Muscle of leg (tissue), 3 donors: ENCODE measurements at regions not wholly inside any gene's neighbourhood (a gene's known extent, or its start where the extent isn't known, plus 50 kb on each side); places are given as distances from the start of the nearest gene placed in this dataset.
A peak's percentile ranks its signal among the peaks of the same experiment; 100 is the strongest.

Experiments
- DNase-seq: peaks from one replicate; pipeline ENCODE4 v3.0.0; 2013
- H3K27ac ChIP-seq: one replicate; pipeline ENCODE4 v1.5.1; 2013; ENCODE audit warnings: mild to moderate bottlenecking, low read length, control low read depth
- H3K27me3 ChIP-seq: one replicate; pipeline ENCODE4 v1.6.1; 2013; ENCODE audit warnings: low read length; ENCODE audit not compliant: control insufficient read depth, insufficient read depth
- H3K36me3 ChIP-seq: one replicate; pipeline ENCODE4 v1.6.1; 2013; ENCODE audit warnings: low read length; ENCODE audit not compliant: control insufficient read depth, insufficient read depth
- H3K4me1 ChIP-seq: one replicate; pipeline ENCODE4 v1.6.1; 2013; ENCODE audit warnings: low read length; ENCODE audit not compliant: control insufficient read depth, insufficient read depth
- H3K4me3 ChIP-seq: one replicate; pipeline ENCODE4 v1.5.1; 2013; ENCODE audit warnings: low read length, control low read depth
- H3K9me3 ChIP-seq: replicated peaks from 2 replicates; pipeline ENCODE4 v1.6.1; 2013; ENCODE audit warnings: low read depth, low read length; ENCODE audit not compliant: control insufficient read depth
- WGBS: methylation state at CpG from one replicate; pipeline ENCODE4 v1.1.5; 2013; ENCODE audit warnings: missing lambda C conversion rate; ENCODE audit not compliant: insufficient coverage; 5-methylcytosine and 5-hydroxymethylcytosine counted together

- DNase-seq: peak; percentile 0
- Histone ChIP-seq H3K36me3 (no peaks in the 10 kb centered on the region), H3K4me1 (no peaks in the 10 kb centered on the region), H3K4me3 (no peak overlapping the region), H3K27ac (no peak overlapping the region), H3K27me3 (no peaks in the 10 kb centered on the region), H3K9me3 (no peaks in the 10 kb centered on the region)
- WGBS: no CpG with 5 or more reads among the region's 4 CpGs
Observed at GRCh38 chr10:108523016-108523800, 1358.7 kb upstream of the SORCS1 start.

DNA sequence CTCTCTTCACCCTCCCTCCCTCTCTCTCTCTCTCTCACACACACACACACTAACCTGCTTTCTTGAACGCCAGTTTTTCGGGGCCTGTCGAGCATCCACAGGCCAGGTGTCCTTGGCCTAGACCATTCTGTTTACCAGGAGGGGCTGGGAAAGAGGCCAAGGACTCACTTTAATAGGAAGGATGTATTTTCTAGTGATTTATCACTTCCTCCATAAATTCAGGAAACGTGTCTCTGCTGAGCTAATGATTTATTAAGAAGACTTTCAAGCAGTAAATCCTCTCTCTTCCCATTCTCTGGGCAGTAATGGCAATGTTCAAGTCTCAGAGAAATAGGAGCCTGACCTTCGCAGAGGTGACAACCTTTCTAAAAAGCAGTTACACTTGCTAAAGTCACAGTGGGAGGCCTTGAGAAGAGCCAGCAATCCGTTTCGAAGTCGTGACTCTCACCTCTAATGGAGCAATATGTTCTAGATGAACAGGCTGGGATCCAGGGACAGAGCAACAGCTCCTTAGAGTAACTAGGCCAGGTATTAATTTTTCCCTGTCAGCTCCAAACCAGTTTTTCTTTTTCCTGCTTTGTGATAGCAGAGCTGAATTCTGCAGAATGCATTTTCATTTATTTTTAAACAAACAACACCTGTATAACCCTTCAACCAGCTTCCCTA lies 1357.5 kb upstream of the SORCS1 start:
- Histone ChIP-seq H3K4me3 (no peak overlapping the region), H3K36me3 (no peaks in the 10 kb centered on the region), H3K27ac (no peak overlapping the region), H3K27me3 (no peaks in the 10 kb centered on the region), H3K9me3 (no peaks in the 10 kb centered on the region), H3K4me1 (no peaks in the 10 kb centered on the region)
- 0% methylated on average over 3 of the region's 8 CpGs for WGBS
- no peak for DNase-seq

DNA sequence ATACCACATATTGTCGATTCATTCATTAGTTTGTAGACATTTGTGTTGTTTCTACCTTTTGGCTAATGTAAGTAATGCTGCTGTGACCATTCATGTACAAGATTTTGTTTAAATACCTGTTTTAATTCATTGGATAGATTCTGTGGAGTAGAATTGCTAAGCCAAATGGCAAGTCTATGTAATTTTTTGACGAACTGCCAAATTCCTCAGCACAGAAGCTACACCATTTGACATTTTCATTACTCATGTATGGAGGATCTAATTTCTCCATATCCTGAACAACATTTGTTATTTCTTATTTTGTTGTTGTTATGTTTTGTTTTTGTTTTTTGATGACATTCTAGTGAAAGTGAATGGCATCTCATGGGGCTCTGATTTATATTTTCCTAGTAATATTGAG lies 1351.3 kb upstream of the SORCS1 start:
- Histone ChIP-seq H3K27ac (no peak overlapping the region), H3K4me1 (no peaks in the 10 kb centered on the region), H3K27me3 (no peaks in the 10 kb centered on the region), H3K36me3 (no peaks in the 10 kb centered on the region), H3K9me3 (no peaks in the 10 kb centered on the region), H3K4me3 (no peak overlapping the region)
- peak; percentile 1 for DNase-seq
- no CpG with 5 or more reads among the region's 2 CpGs for WGBS

GRCh38 chr10:108500396-108500795 lies 1335.9 kb upstream of the SORCS1 start:
- no peaks in the 10 kb centered on the region for H3K4me1 ChIP-seq
- DNase-seq: no peak
- WGBS: 80% methylated on average over 1 of the region's 3 CpGs

DNA sequence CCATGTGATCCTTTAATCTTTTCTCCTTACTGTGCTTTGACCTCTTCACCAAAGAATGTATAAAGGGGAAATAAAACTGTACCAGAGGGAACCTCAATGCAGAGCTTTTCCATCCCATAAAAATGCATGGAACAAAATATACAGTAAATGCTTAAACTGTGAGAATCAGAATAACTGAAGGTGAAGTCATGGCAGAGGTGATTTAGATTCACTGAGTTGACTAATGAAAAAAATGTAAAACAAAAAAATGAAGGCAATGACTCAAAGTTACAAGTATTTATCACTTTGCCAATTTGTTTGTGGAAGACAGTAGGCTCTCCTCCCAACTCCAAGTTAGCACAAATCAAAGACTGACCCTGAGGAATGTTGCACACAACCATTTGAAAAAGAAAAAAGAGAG lies 1331.6 kb upstream of the SORCS1 start:
- DNase-seq: no peak
- H3K4me3 ChIP-seq: no peak overlapping the region

More at GRCh38 chr10:108500396-108500795, 1335.9 kb upstream of the SORCS1 start:
- H3K36me3 ChIP-seq: no peaks in the 10 kb centered on the region
- H3K27ac ChIP-seq: no peak overlapping the region
- peaks cover 10% of the 10 kb centered on the region for H3K9me3 ChIP-seq
- no peaks in the 10 kb centered on the region for H3K27me3 ChIP-seq
- no peak overlapping the region for H3K4me3 ChIP-seq

DNA sequence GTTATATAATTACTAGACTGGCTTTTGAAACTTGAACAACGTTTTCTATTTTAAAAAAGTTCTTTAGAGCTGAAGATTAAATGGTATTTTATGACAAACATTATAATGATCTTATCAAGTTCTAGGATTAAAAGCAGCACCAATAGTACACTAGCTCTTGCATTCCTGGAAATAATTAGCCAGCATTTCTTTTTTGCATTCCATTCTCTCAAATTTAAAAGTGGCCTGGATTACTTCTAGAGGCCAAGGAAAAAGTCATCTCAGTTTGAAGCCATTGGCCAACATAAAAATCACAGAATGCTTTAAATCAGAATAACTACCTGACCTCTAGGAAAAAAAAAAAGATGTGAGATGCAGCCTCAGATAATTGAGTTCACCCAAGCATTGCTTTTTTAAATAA lies 1326.4 kb upstream of the SORCS1 start:
- H3K27ac ChIP-seq: no peak overlapping the region
- no peaks in the 10 kb centered on the region for H3K27me3 ChIP-seq
- DNase-seq: no peak
- H3K36me3 ChIP-seq: no peaks in the 10 kb centered on the region
- no peak overlapping the region for H3K4me3 ChIP-seq
- H3K9me3 ChIP-seq: no peaks in the 10 kb centered on the region
- WGBS: no CpG with 5 or more reads among the region's 1 CpG
- H3K4me1 ChIP-seq: no peaks in the 10 kb centered on the region

More for the DNA sequence above, 1331.6 kb upstream of the SORCS1 start:
- H3K4me1 ChIP-seq: no peaks in the 10 kb centered on the region
- no peaks in the 10 kb centered on the region for H3K36me3 ChIP-seq
- H3K27ac ChIP-seq: no peak overlapping the region
- peaks cover 2% of the 10 kb centered on the region for H3K9me3 ChIP-seq
- no peaks in the 10 kb centered on the region for H3K27me3 ChIP-seq

- no peak overlapping the region for H3K4me3 ChIP-seq
- H3K36me3 ChIP-seq: no peaks in the 10 kb centered on the region
Observed at GRCh38 chr10:108471420-108471819, 1306.9 kb upstream of the SORCS1 start.

GRCh38 chr10:108469940-108470339 lies 1305.4 kb upstream of the SORCS1 start:
- DNase-seq: no peak
- peaks cover 9% of the 10 kb centered on the region for H3K27me3 ChIP-seq
- H3K27ac ChIP-seq: no peak overlapping the region
- no peaks in the 10 kb centered on the region for H3K36me3 ChIP-seq
- WGBS: no CpG with 5 or more reads among the region's 3 CpGs
- H3K9me3 ChIP-seq: no peaks in the 10 kb centered on the region
- H3K4me3 ChIP-seq: no peak overlapping the region
- H3K4me1 ChIP-seq: peaks cover 4% of the 10 kb centered on the region

More at GRCh38 chr10:108471420-108471819, 1306.9 kb upstream of the SORCS1 start:
- Histone ChIP-seq H3K9me3 (no peaks in the 10 kb centered on the region), H3K27me3 (peaks cover 3% of the 10 kb centered on the region), H3K4me1 (no peaks in the 10 kb centered on the region), H3K27ac (no peak overlapping the region)
- DNase-seq: no peak
- WGBS: 100% methylated on average over 1 of the region's 1 CpG

DNA sequence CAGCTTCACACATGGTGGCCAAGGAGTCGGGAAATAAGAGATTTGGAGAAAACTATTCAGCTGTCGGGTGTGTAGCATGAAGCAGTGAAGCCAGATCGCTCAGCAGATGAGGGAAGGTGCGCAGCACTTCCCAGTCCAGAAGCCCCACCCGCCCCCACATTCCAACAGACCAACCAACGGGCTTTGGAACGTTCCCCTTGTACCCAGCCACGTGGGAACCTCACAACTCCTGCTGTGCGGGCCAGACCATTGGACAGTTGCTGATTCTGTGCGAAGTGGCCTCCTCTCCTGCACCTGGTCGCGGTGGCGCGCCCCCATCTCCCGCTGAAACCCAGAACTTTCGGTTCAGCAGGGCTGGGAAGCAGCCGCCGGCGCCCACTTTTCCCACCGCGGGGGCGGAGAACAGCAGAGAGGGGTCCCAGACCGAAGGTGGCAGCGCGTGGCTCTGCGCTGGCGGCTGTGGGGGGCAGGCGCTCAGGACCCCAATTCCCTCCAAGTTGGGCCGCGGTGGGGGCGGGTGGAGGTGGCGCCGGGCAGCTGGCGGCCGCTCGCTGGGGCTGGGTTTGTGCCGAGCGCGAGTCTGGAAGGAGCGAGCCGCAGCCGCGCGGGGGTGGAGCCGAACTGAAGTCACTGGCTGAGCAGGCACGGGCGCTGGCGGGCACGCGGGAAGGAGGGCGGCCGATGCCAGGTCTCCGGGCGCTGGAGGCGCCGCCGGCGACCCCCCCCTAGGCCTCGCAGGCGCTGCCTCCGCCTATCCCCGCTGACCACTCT lies 1301.5 kb upstream of the SORCS1 start:
- Histone ChIP-seq H3K27ac (no peak overlapping the region), H3K4me1 (peaks cover 4% of the 10 kb centered on the region), H3K27me3 (peaks cover 9% of the 10 kb centered on the region), H3K36me3 (no peaks in the 10 kb centered on the region), H3K9me3 (no peaks in the 10 kb centered on the region), H3K4me3 (peak overlapping the region; percentile 45)
- peak; percentile 35 for DNase-seq
- WGBS: 2% methylated on average over 55 of the region's 62 CpGs

GRCh38 chr10:108462005-108462404 lies 1297.5 kb upstream of the SORCS1 start:
- Histone ChIP-seq H3K4me3 (no peak overlapping the region), H3K4me1 (peaks cover 4% of the 10 kb centered on the region), H3K27ac (no peak overlapping the region), H3K9me3 (no peaks in the 10 kb centered on the region), H3K27me3 (peaks cover 9% of the 10 kb centered on the region), H3K36me3 (no peaks in the 10 kb centered on the region)
- WGBS: no CpG with 5 or more reads among the region's 2 CpGs
- DNase-seq: no peak
